GM23248 (cell line): ENCODE measurements at regions not wholly inside any gene's neighbourhood (a gene's known extent, or its start where the extent isn't known, plus 50 kb on each side); places are given as distances from the start of the nearest gene placed in this dataset.

ENCODE experiments used
- EZH2 ChIP-seq: fragments of 200-600 bp; sonication (generic); IDR thresholded peaks from 2 replicates; pipeline ENCODE4 v1.6.1; 2018; ENCODE audit warnings: antibody characterized with exemption, mild to moderate bottlenecking; ENCODE audit not compliant: insufficient read depth, poor library complexity, severe bottlenecking
- EZH2phosphoT487 ChIP-seq: fragments of 200-600 bp; sonication (generic); IDR thresholded peaks from 2 replicates; pipeline ENCODE4 v1.6.1; 2018; ENCODE audit warnings: antibody characterized with exemption, moderate library complexity, mild to moderate bottlenecking, low read depth; ENCODE audit not compliant: insufficient read depth

GRCh38 chr1:114206392-114206791 lies 52.7 kb upstream of the SYT6 start:
- no peak for TF ChIP-seq EZH2phosphoT487
- no peak for TF ChIP-seq EZH2
